Colonic mucosa (tissue), 4 donors: ENCODE measurements at regions not wholly inside any gene's neighbourhood (a gene's known extent, or its start where the extent isn't known, plus 50 kb on each side); places are given as distances from the start of the nearest gene placed in this dataset.

Experiments used
- DNase-seq: peaks from one replicate; pipeline ENCODE4 v3.0.0-alpha.2; 2020
- H3K27ac ChIP-seq: fragments of 200-600 bp; one replicate; pipeline ENCODE4 v1.8.0; 2021
- H3K27me3 ChIP-seq: fragments of 200-600 bp; one replicate; pipeline ENCODE4 v1.8.0; 2021
- H3K36me3 ChIP-seq: fragments of 200-600 bp; one replicate; pipeline ENCODE4 v1.8.0; 2021
- H3K4me1 ChIP-seq: fragments of 200-600 bp; one replicate; pipeline ENCODE4 v1.8.0; 2021; ENCODE audit warnings: mild to moderate bottlenecking
- H3K4me3 ChIP-seq: fragments of 200-600 bp; one replicate; pipeline ENCODE4 v1.8.0; 2021
- H3K9ac ChIP-seq, 2 donors: one replicate each; pipeline ENCODE4 v1.7.0; 2013; ENCODE audit warnings: control low read depth in 2 of 2, low read depth in 2 of 2, low read length in 2 of 2
- H3K9me3 ChIP-seq: fragments of 200-600 bp; one replicate; pipeline ENCODE4 v1.8.0; 2021
- CTCF ChIP-seq: fragments of 200-600 bp; IDR thresholded peaks from one replicate; pipeline ENCODE4 v1.8.0; 2022; ENCODE audit warnings: antibody characterized with exemption, mild to moderate bottlenecking
- intact Hi-C: fragments of 100-400 bp; cut with DNase I; formaldehyde crosslinking; loops from one replicate; pipeline ENCODE4 v1.14.1; 2022
- donor health status: healthy.
- donor health status: DM: no; HTN: no; CAD: no.
- donor health status: DM: no; HTN: no; CAD: no.

- no peak overlapping the region for H3K4me3 ChIP-seq
- no peak overlapping the region for H3K9ac ChIP-seq
- TF ChIP-seq CTCF, result no peak
- intact Hi-C loops, result no loop called here
- H3K36me3 ChIP-seq, result no peaks in the 10 kb centered on the region
- H3K4me1 ChIP-seq, result no peaks in the 10 kb centered on the region
- no peaks in the 10 kb centered on the region for H3K27me3 ChIP-seq
- no peaks in the 10 kb centered on the region for H3K9me3 ChIP-seq
- no peak for DNase-seq
- H3K27ac ChIP-seq, result no peak overlapping the region
These were observed 70.2 kb upstream of the NOCT start for GRCh38 chr4:138945401-138945800.

GRCh38 chr4:138943893-138944292, 71.7 kb upstream of the NOCT start:
- Histone ChIP-seq H3K36me3 (no peaks in the 10 kb centered on the region), H3K27ac (no peak overlapping the region), H3K4me3 (no peak overlapping the region), H3K27me3 (no peaks in the 10 kb centered on the region), H3K9ac (no peak overlapping the region), H3K9me3 (no peaks in the 10 kb centered on the region), H3K4me1 (no peaks in the 10 kb centered on the region)
- no peak for DNase-seq
- TF ChIP-seq CTCF, result no peak
- intact Hi-C loops, result no loop called here

GRCh38 chr4:138941037-138941436, 74.5 kb upstream of the NOCT start:
- Histone ChIP-seq H3K9me3 (no peaks in the 10 kb centered on the region), H3K9ac (no peak overlapping the region), H3K36me3 (no peaks in the 10 kb centered on the region), H3K27ac (no peak overlapping the region), H3K4me1 (no peaks in the 10 kb centered on the region), H3K4me3 (no peak overlapping the region), H3K27me3 (no peaks in the 10 kb centered on the region)
- intact Hi-C loops, result no loop called here
- DNase-seq, result no peak
- TF ChIP-seq CTCF, result no peak

GRCh38 chr4:138939960-138940359, 75.6 kb upstream of the NOCT start:
- no peak for TF ChIP-seq CTCF
- no peaks in the 10 kb centered on the region for H3K36me3 ChIP-seq
- no peak overlapping the region for H3K4me3 ChIP-seq
- H3K4me1 ChIP-seq, result no peaks in the 10 kb centered on the region
- H3K9me3 ChIP-seq, result no peaks in the 10 kb centered on the region
- H3K27me3 ChIP-seq, result no peaks in the 10 kb centered on the region
- DNase-seq, result no peak
- H3K27ac ChIP-seq, result no peak overlapping the region
- intact Hi-C loops, result no loop called here
- H3K9ac ChIP-seq, result no peak overlapping the region

- intact Hi-C loops, result no loop called here
- H3K4me1 ChIP-seq, result no peaks in the 10 kb centered on the region
- no peak overlapping the region for H3K9ac ChIP-seq
- no peak overlapping the region for H3K27ac ChIP-seq
- no peaks in the 10 kb centered on the region for H3K9me3 ChIP-seq
- TF ChIP-seq CTCF, result peak; percentile 22
- DNase-seq, result no peak
- H3K36me3 ChIP-seq, result no peaks in the 10 kb centered on the region
- H3K4me3 ChIP-seq, result no peak overlapping the region
- no peaks in the 10 kb centered on the region for H3K27me3 ChIP-seq
These were observed 77.3 kb upstream of the NOCT start for GRCh38 chr4:138938366-138938690.

GRCh38 chr4:138935135-138935807, 80.3 kb upstream of the NOCT start:
- Histone ChIP-seq H3K27me3 (no peaks in the 10 kb centered on the region), H3K4me3 (no peak overlapping the region), H3K9ac (no peak overlapping the region), H3K36me3 (no peaks in the 10 kb centered on the region), H3K9me3 (no peaks in the 10 kb centered on the region), H3K27ac (no peak overlapping the region), H3K4me1 (no peaks in the 10 kb centered on the region)
- DNase-seq, result no peak
- intact Hi-C loops, result no loop called here
- TF ChIP-seq CTCF, result no peak
